ENCODE measurements at regions not wholly inside any gene's neighbourhood (a gene's known extent, or its start where the extent isn't known, plus 50 kb on each side); places are given as distances from the start of the nearest gene placed in this dataset.

DNA sequence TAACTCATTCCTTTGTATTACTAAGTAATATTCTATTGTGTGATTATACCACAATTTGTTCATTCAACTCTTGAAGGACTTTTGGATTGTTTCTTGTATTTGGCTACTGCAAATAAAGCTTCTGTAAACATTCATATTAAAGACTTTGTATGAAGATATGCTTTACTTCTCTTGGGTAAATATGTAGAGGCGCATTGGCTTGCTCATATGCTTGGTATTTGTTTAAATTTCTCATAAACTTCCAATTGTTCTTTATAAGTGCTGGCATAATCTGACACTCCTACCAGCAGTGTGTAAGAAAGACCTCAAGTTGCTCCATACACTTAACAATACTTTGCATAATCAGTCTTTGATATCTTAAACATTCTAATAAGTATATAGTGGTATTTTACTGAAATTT lies 792.8 kb upstream of the LRRTM1 start:
- Mint-ChIP-seq H3K36me3 (ENCODE audit: low read depth) (no peaks in the 10 kb centered on the region), H3K27ac (no peak overlapping the region), H3K4me3 (no peak overlapping the region), H3K9me3 (peaks cover 3% of the 10 kb centered on the region), H3K4me1 (ENCODE audit: low read depth) (no peaks in the 10 kb centered on the region), H3K27me3 (no peaks in the 10 kb centered on the region)
- POLR2A ChIA-PET = no interaction called here
- TF ChIP-seq, protein P1, sequence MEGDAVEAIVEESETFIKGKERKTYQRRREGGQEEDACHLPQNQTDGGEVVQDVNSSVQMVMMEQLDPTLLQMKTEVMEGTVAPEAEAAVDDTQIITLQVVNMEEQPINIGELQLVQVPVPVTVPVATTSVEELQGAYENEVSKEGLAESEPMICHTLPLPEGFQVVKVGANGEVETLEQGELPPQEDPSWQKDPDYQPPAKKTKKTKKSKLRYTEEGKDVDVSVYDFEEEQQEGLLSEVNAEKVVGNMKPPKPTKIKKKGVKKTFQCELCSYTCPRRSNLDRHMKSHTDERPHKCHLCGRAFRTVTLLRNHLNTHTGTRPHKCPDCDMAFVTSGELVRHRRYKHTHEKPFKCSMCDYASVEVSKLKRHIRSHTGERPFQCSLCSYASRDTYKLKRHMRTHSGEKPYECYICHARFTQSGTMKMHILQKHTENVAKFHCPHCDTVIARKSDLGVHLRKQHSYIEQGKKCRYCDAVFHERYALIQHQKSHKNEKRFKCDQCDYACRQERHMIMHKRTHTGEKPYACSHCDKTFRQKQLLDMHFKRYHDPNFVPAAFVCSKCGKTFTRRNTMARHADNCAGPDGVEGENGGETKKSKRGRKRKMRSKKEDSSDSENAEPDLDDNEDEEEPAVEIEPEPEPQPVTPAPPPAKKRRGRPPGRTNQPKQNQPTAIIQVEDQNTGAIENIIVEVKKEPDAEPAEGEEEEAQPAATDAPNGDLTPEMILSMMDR (IDR thresholded peaks at IDR 0.05) = no peak
- DNase-seq (no peak), ATAC-seq (no peak)
- intact Hi-C loops (cut with micrococcal nuclease) = no loop called here
- CTCF ChIA-PET = no interaction called here

DNA sequence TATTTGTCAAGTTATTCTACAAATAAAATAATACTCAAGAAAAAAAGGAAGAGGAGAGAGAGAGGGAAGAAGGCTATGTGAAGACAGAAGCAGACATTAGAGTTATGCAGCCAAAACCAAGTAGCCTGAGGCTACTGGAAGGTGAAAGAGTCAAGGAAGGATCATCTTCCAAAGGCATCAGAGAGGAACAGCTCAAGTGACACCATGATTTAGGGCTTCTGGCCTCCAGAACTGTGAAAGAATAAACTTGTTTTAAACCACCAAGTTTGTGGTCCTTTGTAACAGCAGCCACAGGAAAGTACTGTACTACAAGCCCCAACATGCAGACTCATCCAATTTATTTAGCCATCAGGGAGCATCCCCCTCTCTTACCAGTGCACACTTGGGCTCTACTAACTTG lies 788.5 kb upstream of the LRRTM1 start:
- ATAC-seq = no peak
- Mint-ChIP-seq H3K4me3 (no peak overlapping the region), H3K9me3 (peaks cover 5% of the 10 kb centered on the region), H3K27me3 (no peaks in the 10 kb centered on the region), H3K27ac (no peak overlapping the region), H3K36me3 (ENCODE audit: low read depth) (no peaks in the 10 kb centered on the region), H3K4me1 (ENCODE audit: low read depth) (no peaks in the 10 kb centered on the region)
- no peak for DNase-seq
- ChIA-PET POLR2A (no interaction called here), CTCF (no interaction called here)
- TF ChIP-seq, protein P1 (IDR thresholded peaks at IDR 0.05) = no peak
- intact Hi-C loops (cut with micrococcal nuclease) = no loop called here

DNA sequence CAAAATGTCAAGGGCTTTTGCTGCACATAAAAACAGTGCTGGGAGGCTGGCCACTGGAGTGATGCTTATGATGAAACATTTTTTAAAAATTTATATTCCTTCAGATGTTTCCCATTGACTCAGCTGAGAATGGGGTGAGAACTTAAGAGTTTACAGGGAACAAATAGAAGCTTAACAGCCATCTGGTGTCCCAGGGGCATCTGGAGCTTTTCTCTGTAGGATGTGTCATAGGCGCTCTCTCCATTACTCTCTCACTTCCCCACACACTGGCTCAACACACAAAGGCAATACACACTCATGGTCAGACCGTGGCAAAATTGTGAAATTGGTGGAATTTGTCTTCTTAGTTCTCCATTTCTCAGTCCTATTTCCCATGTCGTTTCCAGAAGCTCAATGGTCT lies 783.1 kb upstream of the LRRTM1 start:
- ChIA-PET CTCF (no interaction called here), POLR2A (no interaction called here)
- Mint-ChIP-seq H3K36me3 (ENCODE audit: low read depth) (no peaks in the 10 kb centered on the region), H3K27me3 (no peaks in the 10 kb centered on the region), H3K9me3 (peaks cover 9% of the 10 kb centered on the region), H3K4me3 (no peak overlapping the region), H3K4me1 (ENCODE audit: low read depth) (no peaks in the 10 kb centered on the region), H3K27ac (no peak overlapping the region)
- DNase-seq = no peak
- TF ChIP-seq, protein P1 (IDR thresholded peaks at IDR 0.05) = no peak
- intact Hi-C loops (cut with micrococcal nuclease) = no loop called here
- no peak for ATAC-seq

DNA sequence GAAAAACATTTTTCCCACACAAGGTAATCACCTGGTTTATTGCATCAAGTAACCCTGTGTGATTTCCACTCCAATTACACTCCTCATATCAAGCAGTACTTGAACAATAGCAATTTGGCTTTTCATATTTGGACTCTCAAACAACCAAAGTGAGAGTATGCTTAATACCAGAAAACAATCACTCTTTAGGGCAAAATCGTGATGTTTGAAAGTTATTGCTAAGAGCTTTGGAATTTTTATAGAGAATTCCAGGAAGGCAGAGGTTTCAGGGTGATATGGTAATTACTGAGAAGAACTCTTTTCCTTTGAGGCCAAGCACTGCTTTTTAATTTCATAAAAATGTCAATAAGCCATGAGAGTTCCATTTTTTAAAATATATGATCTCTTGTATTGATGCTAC lies 779.5 kb upstream of the LRRTM1 start:
- intact Hi-C loops (cut with micrococcal nuclease) = no loop called here
- ChIA-PET POLR2A (no interaction called here), CTCF (no interaction called here)
- Mint-ChIP-seq H3K27ac (no peak overlapping the region), H3K27me3 (no peaks in the 10 kb centered on the region), H3K36me3 (ENCODE audit: low read depth) (no peaks in the 10 kb centered on the region), H3K4me1 (ENCODE audit: low read depth) (no peaks in the 10 kb centered on the region), H3K4me3 (no peak overlapping the region), H3K9me3 (peaks cover 7% of the 10 kb centered on the region)
- TF ChIP-seq, protein P1 (IDR thresholded peaks at IDR 0.05) = no peak
- ATAC-seq (no peak), DNase-seq (no peak)

DNA sequence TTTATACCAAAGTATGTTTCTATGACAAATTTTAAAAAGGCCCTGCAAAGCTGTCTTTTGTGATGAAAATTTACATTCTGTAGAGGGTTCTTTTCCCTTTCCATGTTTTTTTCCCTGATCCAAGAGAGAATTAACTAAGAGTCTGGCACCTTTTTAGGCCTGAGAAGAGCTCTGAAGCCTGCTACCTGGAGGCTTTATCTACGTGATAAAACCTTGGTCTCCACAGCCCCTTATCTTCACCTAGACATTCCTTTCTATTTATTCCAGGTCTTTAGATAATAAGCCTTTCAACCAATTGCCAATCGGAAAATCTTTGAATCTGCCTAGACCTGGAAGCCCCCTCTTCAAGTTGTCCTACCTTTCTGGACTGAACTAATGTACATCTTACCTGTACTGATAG lies 774.1 kb upstream of the LRRTM1 start:
- CTCF ChIA-PET = no interaction called here

More for the DNA sequence above, 774.1 kb upstream of the LRRTM1 start:
- H3K27me3 Mint-ChIP-seq = no peaks in the 10 kb centered on the region
- H3K36me3 Mint-ChIP-seq (ENCODE audit: low read depth) = no peaks in the 10 kb centered on the region
- no peak overlapping the region for H3K4me3 Mint-ChIP-seq
- no peak for DNase-seq
- no peak overlapping the region for H3K27ac Mint-ChIP-seq
- TF ChIP-seq, protein P1 (IDR thresholded peaks at IDR 0.05) = no peak
- POLR2A ChIA-PET = no interaction called here
- intact Hi-C loops (cut with micrococcal nuclease) = no loop called here
- H3K9me3 Mint-ChIP-seq = peaks cover 5% of the 10 kb centered on the region
- H3K4me1 Mint-ChIP-seq (ENCODE audit: low read depth) = no peaks in the 10 kb centered on the region
- no peak for ATAC-seq

Measured in activated CD8-positive, alpha-beta T cell treated with anti-CD3 and anti-CD28 coated beads for 36 hours (primary cell).